ENCODE measurements at regions not wholly inside any gene's neighbourhood (a gene's known extent, or its start where the extent isn't known, plus 50 kb on each side); places are given as distances from the start of the nearest gene placed in this dataset.

GRCh38 chr6:25057111-25057905 is 121.5 kb upstream of the RIPOR2 start:
- H3K27ac ChIP-seq = no peak overlapping the region
- TF ChIP-seq CTCF (conservative IDR thresholded peaks at IDR 0.05) (no peak), ZFX (IDR thresholded peaks at IDR 0.05) (no peak)

GRCh38 chr6:25058441-25058840 is 122.7 kb upstream of the RIPOR2 start:
- no peak overlapping the region for H3K27ac ChIP-seq
- TF ChIP-seq ZFX (IDR thresholded peaks at IDR 0.05) = no peak
- TF ChIP-seq CTCF (conservative IDR thresholded peaks at IDR 0.05) = no peak

GRCh38 chr6:25058941-25059340 is 123.2 kb upstream of the RIPOR2 start:
- TF ChIP-seq CTCF (conservative IDR thresholded peaks at IDR 0.05) = no peak
- TF ChIP-seq ZFX (IDR thresholded peaks at IDR 0.05) = no peak
- H3K27ac ChIP-seq = no peak overlapping the region

- H3K27ac ChIP-seq = no peak overlapping the region
- no peak for TF ChIP-seq ZFX (IDR thresholded peaks at IDR 0.05)
- no peak for TF ChIP-seq CTCF (conservative IDR thresholded peaks at IDR 0.05)
These were observed 124.8 kb upstream of the RIPOR2 start for GRCh38 chr6:25060522-25060921.

- no peak overlapping the region for H3K27ac ChIP-seq
- no peak for TF ChIP-seq ZFX (IDR thresholded peaks at IDR 0.05)
- no peak for TF ChIP-seq CTCF (conservative IDR thresholded peaks at IDR 0.05)
These were observed 125.7 kb upstream of the RIPOR2 start for GRCh38 chr6:25061289-25061936.

- no peak overlapping the region for H3K27ac ChIP-seq
- TF ChIP-seq CTCF (conservative IDR thresholded peaks at IDR 0.05) (no peak), ZFX (IDR thresholded peaks at IDR 0.05) (no peak)
These were observed 126.5 kb upstream of the RIPOR2 start for GRCh38 chr6:25062070-25062811.

- H3K27ac ChIP-seq = no peak overlapping the region
- TF ChIP-seq ZFX (IDR thresholded peaks at IDR 0.05) (no peak), CTCF (conservative IDR thresholded peaks at IDR 0.05) (no peak)
These were observed 128.2 kb upstream of the RIPOR2 start for GRCh38 chr6:25064006-25064405.

Measured in C4-2B (cell line).